Central memory CD4-positive, alpha-beta T cell (primary cell): ENCODE measurements at regions not wholly inside any gene's neighbourhood (a gene's known extent, or its start where the extent isn't known, plus 50 kb on each side); places are given as distances from the start of the nearest gene placed in this dataset.

Experiments used
- DNase-seq: peaks from one replicate; pipeline ENCODE4 v3.0.0; 2022

DNA sequence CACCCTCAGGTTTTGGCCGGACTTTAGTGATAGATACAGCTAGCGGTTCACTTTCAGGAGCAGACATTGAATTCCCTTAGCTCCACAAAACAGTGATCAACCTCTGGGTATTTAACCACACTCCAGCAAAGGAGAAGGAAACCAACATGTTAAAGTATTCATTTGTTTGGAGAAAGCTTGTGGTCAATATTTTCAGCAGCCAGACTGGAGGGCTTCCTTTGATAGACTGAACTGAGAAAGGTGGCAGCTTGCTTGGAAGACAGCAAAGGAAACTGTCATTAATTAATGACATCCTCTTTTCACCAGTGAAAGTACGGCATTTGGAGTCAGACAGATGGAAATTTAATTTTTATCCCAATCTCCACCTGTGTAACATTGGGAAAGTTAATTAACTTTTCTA is 289.1 kb upstream of the CLNK start:
- no peak for DNase-seq

DNA sequence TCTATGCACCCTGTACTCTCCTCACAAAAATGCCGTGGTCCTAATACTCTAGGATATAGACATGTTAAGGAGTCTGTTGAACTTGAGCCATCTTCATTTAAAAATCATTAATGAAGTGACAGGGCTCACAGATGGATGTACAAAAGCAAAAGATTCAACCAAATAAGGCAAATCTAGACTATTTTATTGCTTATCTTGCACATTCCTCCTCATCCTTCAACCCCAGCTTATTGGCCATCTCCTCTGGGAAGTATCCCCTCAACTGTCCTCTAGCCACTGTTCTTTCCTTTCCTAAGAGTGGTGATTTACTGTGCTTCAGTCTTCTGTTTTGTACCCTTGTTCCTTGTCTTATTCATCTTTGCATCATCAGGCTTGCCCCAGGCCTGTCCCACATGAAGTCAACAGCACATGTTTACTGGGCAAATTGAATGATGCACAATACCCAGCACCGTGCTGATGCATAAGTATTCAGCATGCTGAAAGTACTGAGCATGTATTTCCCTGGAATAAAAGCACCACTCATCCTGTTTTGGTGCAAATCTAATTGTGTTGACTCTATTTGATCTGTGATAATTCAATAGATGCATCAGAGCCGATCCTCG is 287.3 kb upstream of the CLNK start:
- DNase-seq: no peak

GRCh38 chr4:10965196-10965595 is 280.6 kb upstream of the CLNK start:
- DNase-seq: no peak

DNA sequence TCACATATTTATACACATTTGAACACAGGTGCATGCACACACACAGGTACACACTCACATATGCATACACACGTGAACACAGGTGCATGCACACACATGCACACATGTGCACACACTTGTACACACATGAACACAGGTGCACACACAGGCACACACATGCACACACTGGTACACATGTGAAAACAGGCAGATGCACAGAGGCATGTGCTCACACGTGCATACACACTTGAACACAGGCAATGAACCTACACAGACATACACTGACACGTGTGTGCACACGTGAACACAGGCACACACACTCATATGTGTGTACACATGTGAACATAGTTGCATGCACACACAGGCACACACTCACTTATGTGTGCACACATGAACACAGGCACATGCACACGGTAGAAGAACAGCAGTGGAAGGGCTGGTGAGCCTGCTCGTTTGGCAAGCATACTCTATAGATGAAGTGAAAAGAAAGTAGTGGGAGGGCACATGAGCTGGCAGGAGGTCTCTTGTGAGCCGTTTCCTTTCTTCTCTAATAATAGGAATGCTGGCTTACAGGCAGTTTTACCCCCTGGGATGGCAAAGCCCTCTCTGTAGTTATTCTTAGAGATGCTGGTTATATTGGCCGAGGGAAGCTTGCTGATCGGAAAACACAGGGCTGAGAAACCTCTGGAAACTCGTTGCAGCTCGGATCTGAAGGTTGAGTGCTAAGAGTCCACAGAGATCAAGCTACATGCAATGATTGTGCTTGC is 279.6 kb upstream of the CLNK start:
- DNase-seq: no peak

- no peak for DNase-seq
These were observed 278.7 kb upstream of the CLNK start for GRCh38 chr4:10963241-10963640.

- no peak for DNase-seq
These were observed 277.7 kb upstream of the CLNK start for GRCh38 chr4:10962246-10962645.

DNA sequence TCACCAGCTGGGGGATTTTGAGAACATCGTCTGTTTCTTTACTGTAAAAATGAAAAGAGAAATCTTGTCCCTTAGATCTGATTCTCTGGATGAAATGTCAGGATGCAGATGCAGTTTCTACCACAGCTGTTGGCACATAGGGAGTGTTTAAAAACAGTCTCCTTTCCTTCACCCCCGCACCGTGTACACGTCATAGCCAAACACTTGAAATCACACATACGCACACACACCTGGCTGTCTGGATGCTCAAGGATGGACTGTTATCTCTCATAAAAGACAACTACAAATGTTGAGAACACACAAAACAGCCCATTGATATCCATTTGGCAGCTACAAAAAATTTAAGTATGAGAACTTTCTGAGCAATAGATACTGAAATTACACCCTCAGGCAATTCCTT is 275.8 kb upstream of the CLNK start:
- no peak for DNase-seq

DNA sequence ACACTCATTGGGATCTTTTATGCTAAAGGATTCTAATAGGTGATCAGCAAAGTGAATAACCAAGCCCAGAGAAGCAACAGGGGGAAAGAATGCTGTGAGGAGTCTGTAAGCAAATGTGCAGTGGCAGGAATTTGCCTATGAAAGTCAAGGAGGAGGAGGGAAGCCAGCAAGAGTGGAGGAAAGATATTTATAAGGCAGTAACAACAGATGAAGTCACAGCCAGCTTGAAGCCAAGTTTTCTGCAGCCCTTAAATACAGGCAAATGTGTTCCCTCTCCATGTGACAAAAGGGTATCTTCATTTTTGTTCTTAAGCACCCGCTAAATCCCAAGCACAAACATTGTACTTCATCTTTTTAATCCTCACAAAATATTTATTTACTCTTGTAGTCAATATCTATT is 275.0 kb upstream of the CLNK start:
- no peak for DNase-seq

DNA sequence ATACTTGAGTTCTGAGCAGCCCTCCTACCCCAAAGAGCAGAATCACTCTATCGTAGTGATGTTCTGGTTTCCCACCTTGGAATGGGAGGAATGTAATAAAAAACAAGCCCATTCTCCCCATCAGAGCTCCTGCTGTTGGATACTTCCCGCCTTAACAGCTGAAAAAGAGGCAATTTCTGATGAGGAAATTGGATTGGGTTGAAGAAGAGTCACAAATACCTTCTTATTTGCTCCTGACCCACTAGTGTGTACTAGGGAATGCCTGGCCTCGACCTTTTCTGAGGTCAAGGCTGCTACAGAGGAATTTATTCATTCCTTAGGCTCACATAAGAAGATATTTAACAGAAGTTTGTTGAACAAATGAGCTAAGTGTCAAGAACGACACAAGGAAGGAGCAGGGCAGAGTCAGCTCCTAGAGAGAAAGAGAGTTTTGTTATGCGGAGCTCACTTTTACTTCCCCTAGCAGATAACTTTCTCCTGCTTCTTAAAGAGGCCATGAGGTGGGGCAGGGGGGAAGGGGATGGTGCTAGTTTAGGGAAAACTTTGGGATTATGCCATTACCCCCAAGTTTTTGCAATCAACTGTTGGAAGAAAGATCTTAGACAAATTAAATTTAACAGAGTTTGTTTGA is 273.8 kb upstream of the CLNK start:
- DNase-seq: no peak

GRCh38 chr4:10951306-10951705 is 266.7 kb upstream of the CLNK start:
- no peak for DNase-seq

DNA sequence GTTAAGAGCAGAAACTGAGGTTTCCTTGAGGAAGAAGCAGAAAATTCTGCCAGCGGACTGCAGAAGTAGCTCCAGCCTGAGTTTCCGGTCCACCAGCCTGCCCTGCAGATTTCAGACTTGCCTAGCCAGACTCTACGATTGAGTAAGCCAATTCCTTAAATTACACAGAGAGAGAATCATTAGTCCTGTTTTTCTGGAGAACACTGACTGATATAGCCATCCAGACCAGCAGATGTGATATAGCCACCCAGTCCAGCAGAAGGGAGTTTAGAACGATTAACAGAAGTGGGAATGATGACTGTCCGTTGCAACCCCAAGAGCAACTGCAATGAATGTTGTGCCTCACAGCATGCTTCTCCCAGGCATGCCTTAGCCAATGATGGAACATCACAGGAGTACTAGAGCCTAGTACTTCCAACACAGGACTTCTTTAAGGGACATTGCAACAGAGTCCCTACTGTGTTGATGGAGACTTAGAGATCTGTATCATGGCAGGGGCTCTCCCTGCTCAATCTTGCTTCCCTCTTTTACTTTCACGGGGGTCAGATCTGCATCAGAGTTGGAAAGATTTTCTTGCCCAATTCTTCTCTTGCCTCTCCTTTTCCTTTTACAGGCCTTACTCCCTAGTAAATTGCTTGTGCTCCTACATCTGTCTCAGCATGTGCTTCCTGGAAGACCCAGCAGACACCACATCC is 264.6 kb upstream of the CLNK start:
- no peak for DNase-seq

DNA sequence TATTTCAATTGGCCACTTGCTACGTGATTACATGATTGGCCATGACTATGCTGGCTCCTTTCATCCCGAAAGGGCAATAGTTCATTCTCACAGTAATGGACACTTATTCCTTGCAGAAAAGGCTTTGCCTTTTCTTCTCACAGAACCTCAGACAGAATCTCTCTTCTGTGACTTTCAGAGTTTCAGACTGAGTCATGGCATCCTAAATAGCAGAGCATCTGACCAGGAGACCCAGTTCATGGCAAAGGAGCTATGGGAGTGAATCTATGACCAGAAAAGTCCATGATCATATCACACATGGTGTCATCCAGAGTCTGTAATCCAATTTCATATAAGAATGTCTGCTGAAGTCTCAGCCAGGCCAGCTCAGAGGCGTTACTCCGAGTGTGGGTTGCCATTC is 263.3 kb upstream of the CLNK start:
- DNase-seq: no peak

DNA sequence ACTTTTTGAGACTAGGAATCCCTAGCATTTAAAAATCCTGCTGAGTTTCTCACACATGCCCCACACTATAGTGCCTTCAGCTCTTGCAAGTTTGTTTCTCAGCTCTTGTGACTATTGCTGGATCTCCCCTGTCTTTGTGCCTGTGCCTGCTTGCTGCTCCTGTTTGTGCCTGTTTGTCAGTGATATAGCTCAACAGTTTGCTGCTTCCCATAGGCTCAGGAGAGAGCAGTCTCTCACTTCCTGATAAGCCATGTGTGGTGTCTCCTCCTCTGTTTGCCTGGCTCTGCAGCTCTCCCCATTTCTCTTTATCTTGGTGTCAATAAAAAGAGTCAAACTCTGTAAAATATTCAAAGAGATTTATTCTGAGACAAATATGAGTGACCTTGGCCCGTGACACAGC is 259.8 kb upstream of the CLNK start:
- no peak for DNase-seq

- no peak for DNase-seq
These were observed 257.6 kb upstream of the CLNK start for GRCh38 chr4:10942156-10942555.

GRCh38 chr4:10929818-10930217 is 245.2 kb upstream of the CLNK start:
- DNase-seq: no peak

DNA sequence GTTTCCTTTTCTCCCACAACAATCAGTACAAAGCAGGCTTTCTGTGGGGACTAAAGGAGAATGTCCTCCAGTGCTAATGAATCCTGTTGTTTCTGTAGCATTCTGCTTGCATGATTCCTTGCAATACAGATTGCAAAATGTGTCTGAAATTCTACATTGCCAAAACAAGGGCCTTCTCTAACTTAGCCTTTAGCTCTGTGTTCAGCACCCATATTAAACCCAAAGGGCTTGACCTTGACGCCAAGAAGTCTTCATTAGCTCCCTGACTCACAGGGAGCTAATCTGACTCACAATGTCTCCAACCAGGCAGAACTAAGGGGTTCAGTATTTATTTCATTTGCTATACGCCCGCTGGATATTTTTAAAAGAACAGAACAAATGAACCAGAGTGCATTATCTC is 241.4 kb upstream of the CLNK start:
- DNase-seq: no peak

GRCh38 chr4:10924274-10924673 is 239.7 kb upstream of the CLNK start:
- DNase-seq: no peak

- no peak for DNase-seq
These were observed 233.0 kb upstream of the CLNK start for GRCh38 chr4:10917566-10917965.

- no peak for DNase-seq
These were observed 213.5 kb upstream of the CLNK start for GRCh38 chr4:10898072-10898471.

GRCh38 chr4:10897076-10897475 is 212.5 kb upstream of the CLNK start:
- no peak for DNase-seq

GRCh38 chr4:10893395-10893794 is 208.8 kb upstream of the CLNK start:
- no peak for DNase-seq

GRCh38 chr4:10891866-10892265 is 207.3 kb upstream of the CLNK start:
- DNase-seq: no peak

GRCh38 chr4:10889819-10890218 is 205.3 kb upstream of the CLNK start:
- DNase-seq: no peak
